ENCODE measurements at regions not wholly inside any gene's neighbourhood (a gene's known extent, or its start where the extent isn't known, plus 50 kb on each side); places are given as distances from the start of the nearest gene placed in this dataset.
"Not testable (repeated sequence)": the region's sequence is repeated elsewhere in the genome, so short reads cannot be mapped to it uniquely, and the experiment has no call there.

DNA sequence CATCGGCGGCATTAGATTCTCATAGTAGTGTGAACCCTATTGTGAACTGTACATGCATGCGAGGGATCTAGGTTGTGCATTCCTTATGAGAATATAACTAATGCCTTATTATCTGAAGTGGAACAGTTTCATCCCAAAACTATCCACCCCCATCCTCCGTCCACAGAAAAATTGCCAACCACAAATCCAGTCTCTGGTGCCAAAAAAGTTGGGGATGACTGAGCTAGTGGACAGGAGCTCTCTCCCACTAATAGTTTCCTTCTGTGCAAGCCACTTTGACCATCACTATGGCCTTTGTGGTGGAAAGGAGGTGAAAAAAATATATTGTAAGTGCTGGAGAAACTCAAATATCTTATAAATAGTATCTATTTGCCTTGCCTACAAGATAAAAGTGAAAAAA, 857.8 kb downstream of the DIAPH3 start:
- Histone ChIP-seq H3K36me3 (ENCODE audit: low read depth, missing control alignments) (no peaks in the 10 kb centered on the region), H3K27ac (no peak overlapping the region), H3K4me3 (no peak overlapping the region), H3K27me3 (no peaks in the 10 kb centered on the region), H3K9me3 (no peaks in the 10 kb centered on the region), H3K4me1 (no peaks in the 10 kb centered on the region)
- TF ChIP-seq POLR2A (IDR thresholded peaks at IDR 0.05), result no peak
- no peak for DNase-seq
- intact Hi-C loops (cut with DNase I; ENCODE audit: low total_unique reads), result no loop called here
- WGBS, 2 donors, result 85 to 93% methylated on average over 3 to 4 of the region's 4 CpGs

DNA sequence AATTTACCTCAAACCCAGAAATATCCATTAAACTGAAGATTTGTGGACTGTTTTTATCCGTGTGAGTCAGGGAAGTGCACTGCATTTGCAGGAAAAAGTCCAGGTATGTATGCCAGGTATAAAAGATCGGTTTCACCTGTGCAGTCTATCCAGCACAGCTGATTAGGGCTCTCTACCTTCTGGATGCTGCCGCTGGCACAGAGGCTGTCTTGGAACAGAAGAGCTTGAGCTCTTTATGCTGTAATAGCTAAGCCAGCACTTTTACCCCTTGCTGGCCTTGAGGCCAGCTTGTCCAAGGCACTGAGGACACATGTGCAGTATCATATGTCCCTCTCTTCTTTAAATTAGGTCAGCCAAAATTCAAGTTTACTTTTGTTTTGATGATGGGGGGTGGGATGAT, 851.0 kb downstream of the DIAPH3 start:
- no peak overlapping the region for H3K4me3 ChIP-seq
- intact Hi-C loops (cut with DNase I; ENCODE audit: low total_unique reads), result no loop called here
- no peaks in the 10 kb centered on the region for H3K4me1 ChIP-seq
- no peaks in the 10 kb centered on the region for H3K9me3 ChIP-seq
- no peak overlapping the region for H3K27ac ChIP-seq
- DNase-seq, result no peak
- WGBS, 2 donors, result 91 to 96% methylated on average over 3 of the region's 3 CpGs
- TF ChIP-seq, protein P1, sequence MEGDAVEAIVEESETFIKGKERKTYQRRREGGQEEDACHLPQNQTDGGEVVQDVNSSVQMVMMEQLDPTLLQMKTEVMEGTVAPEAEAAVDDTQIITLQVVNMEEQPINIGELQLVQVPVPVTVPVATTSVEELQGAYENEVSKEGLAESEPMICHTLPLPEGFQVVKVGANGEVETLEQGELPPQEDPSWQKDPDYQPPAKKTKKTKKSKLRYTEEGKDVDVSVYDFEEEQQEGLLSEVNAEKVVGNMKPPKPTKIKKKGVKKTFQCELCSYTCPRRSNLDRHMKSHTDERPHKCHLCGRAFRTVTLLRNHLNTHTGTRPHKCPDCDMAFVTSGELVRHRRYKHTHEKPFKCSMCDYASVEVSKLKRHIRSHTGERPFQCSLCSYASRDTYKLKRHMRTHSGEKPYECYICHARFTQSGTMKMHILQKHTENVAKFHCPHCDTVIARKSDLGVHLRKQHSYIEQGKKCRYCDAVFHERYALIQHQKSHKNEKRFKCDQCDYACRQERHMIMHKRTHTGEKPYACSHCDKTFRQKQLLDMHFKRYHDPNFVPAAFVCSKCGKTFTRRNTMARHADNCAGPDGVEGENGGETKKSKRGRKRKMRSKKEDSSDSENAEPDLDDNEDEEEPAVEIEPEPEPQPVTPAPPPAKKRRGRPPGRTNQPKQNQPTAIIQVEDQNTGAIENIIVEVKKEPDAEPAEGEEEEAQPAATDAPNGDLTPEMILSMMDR (IDR thresholded peaks at IDR 0.05), result no peak
- no peak for TF ChIP-seq POLR2A (IDR thresholded peaks at IDR 0.05)
- no peaks in the 10 kb centered on the region for H3K36me3 ChIP-seq (ENCODE audit: low read depth, missing control alignments)
- no peaks in the 10 kb centered on the region for H3K27me3 ChIP-seq

GRCh38 chr13:59318320-59318930, 845.3 kb downstream of the DIAPH3 start:
- H3K27ac ChIP-seq, result no peak overlapping the region
- intact Hi-C loops (cut with DNase I; ENCODE audit: low total_unique reads), result no loop called here
- H3K36me3 ChIP-seq (ENCODE audit: low read depth, missing control alignments), result no peaks in the 10 kb centered on the region
- H3K9me3 ChIP-seq, result no peaks in the 10 kb centered on the region
- no peak for TF ChIP-seq POLR2A (IDR thresholded peaks at IDR 0.05)
- TF ChIP-seq, protein P1 (IDR thresholded peaks at IDR 0.05), result peak; percentile 30 to 55 (median 36)
- H3K4me3 ChIP-seq, result no peak overlapping the region
- WGBS, 2 donors, result 51 to 57% methylated on average over 4 of the region's 4 CpGs
- H3K27me3 ChIP-seq, result no peaks in the 10 kb centered on the region
- DNase-seq, result peak; percentile 80
- no peaks in the 10 kb centered on the region for H3K4me1 ChIP-seq

DNA sequence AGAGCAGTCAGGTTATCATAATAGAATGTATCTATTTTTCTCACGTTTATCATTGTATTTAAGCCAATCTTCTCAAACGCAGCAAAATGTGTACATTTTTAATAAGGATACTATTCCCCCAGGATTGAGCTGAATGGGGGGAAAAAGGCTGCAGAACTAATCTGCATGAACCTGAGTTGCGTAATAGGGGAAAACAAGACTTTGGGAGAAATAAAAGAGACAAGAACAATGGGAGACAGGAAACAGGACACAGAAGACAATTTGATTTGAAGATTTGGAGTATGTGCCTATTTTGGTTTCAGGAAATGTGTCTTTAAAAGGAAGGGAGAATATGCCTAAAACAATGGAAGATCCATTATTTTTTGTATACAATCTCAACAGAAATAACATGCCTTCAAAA, 844.5 kb downstream of the DIAPH3 start:
- no peak overlapping the region for H3K27ac ChIP-seq
- TF ChIP-seq POLR2A (IDR thresholded peaks at IDR 0.05), result no peak
- TF ChIP-seq, protein P1 (IDR thresholded peaks at IDR 0.05), result no peak
- H3K4me1 ChIP-seq, result no peaks in the 10 kb centered on the region
- H3K27me3 ChIP-seq, result no peaks in the 10 kb centered on the region
- no peak overlapping the region for H3K4me3 ChIP-seq
- intact Hi-C loops (cut with DNase I; ENCODE audit: low total_unique reads), result no loop called here
- 60 to 64% methylated on average over 3 of the region's 3 CpGs for WGBS, 2 donors
- no peak for DNase-seq
- no peaks in the 10 kb centered on the region for H3K9me3 ChIP-seq
- no peaks in the 10 kb centered on the region for H3K36me3 ChIP-seq (ENCODE audit: low read depth, missing control alignments)

GRCh38 chr13:59320021-59320420, 843.7 kb downstream of the DIAPH3 start:
- H3K27me3 ChIP-seq, result no peaks in the 10 kb centered on the region
- WGBS, 2 donors, result 51 to 63% methylated on average over 2 of the region's 2 CpGs
- no peak overlapping the region for H3K4me3 ChIP-seq
- no peaks in the 10 kb centered on the region for H3K9me3 ChIP-seq
- no peaks in the 10 kb centered on the region for H3K4me1 ChIP-seq
- TF ChIP-seq POLR2A (IDR thresholded peaks at IDR 0.05), result no peak
- TF ChIP-seq, protein P1 (IDR thresholded peaks at IDR 0.05), result no peak
- DNase-seq, result no peak
- intact Hi-C loops (cut with DNase I; ENCODE audit: low total_unique reads), result no loop called here
- H3K36me3 ChIP-seq (ENCODE audit: low read depth, missing control alignments), result no peaks in the 10 kb centered on the region
- H3K27ac ChIP-seq, result no peak overlapping the region

DNA sequence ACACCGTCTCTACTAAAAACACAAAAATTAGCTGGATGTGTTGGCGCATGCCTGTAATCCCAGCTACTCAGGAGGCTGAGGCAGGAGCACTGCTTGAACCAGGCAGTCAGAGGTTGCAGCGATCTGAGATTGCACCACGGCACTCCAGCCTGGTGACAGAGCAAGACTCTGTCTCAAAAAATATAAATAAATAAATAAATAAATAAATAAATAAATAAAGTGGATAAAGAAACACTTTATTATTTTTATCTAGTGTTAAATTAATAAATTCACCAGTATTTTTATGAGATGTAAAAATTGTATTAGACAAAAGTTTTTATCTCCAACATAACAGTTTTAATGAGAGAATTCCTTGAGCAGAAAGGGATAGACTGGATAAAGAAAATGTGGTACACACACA, 839.3 kb downstream of the DIAPH3 start:
- H3K27ac ChIP-seq; DNase-seq; H3K36me3 ChIP-seq (ENCODE audit: low read depth, missing control alignments); H3K4me1 ChIP-seq; intact Hi-C loops (cut with DNase I; ENCODE audit: low total_unique reads); H3K9me3 ChIP-seq; H3K4me3 ChIP-seq; H3K27me3 ChIP-seq: not testable (repeated sequence)
- 87 to 96% methylated on average over 3 to 4 of the region's 4 CpGs for WGBS, 2 donors
